Colonic mucosa (tissue), 4 donors: ENCODE measurements at regions not wholly inside any gene's neighbourhood (a gene's known extent, or its start where the extent isn't known, plus 50 kb on each side); places are given as distances from the start of the nearest gene placed in this dataset.

Source experiments
- DNase-seq: peaks from one replicate; pipeline ENCODE4 v3.0.0-alpha.2; 2020
- H3K27ac ChIP-seq: fragments of 200-600 bp; one replicate; pipeline ENCODE4 v1.8.0; 2021
- H3K27me3 ChIP-seq: fragments of 200-600 bp; one replicate; pipeline ENCODE4 v1.8.0; 2021
- H3K36me3 ChIP-seq: fragments of 200-600 bp; one replicate; pipeline ENCODE4 v1.8.0; 2021
- H3K4me1 ChIP-seq: fragments of 200-600 bp; one replicate; pipeline ENCODE4 v1.8.0; 2021; ENCODE audit warnings: mild to moderate bottlenecking
- H3K4me3 ChIP-seq: fragments of 200-600 bp; one replicate; pipeline ENCODE4 v1.8.0; 2021
- H3K9ac ChIP-seq, 2 donors: one replicate each; pipeline ENCODE4 v1.7.0; 2013; ENCODE audit warnings: control low read depth in 2 of 2, low read depth in 2 of 2, low read length in 2 of 2
- H3K9me3 ChIP-seq: fragments of 200-600 bp; one replicate; pipeline ENCODE4 v1.8.0; 2021
- intact Hi-C: fragments of 100-400 bp; cut with DNase I; formaldehyde crosslinking; loops from one replicate; pipeline ENCODE4 v1.14.1; 2022
- TF ChIP-seq, protein P1 (sequence below): fragments of 200-600 bp; IDR thresholded peaks from one replicate; pipeline ENCODE4 v1.8.0; 2022; ENCODE audit warnings: antibody characterized with exemption, mild to moderate bottlenecking
- donor health status: healthy.
- donor health status: DM: no; HTN: no; CAD: no.
- donor health status: DM: no; HTN: no; CAD: no.

- H3K4me3 ChIP-seq, result no peak overlapping the region
- no peak for DNase-seq
- no peak overlapping the region for H3K27ac ChIP-seq
- H3K36me3 ChIP-seq, result no peaks in the 10 kb centered on the region
- TF ChIP-seq, protein P1, sequence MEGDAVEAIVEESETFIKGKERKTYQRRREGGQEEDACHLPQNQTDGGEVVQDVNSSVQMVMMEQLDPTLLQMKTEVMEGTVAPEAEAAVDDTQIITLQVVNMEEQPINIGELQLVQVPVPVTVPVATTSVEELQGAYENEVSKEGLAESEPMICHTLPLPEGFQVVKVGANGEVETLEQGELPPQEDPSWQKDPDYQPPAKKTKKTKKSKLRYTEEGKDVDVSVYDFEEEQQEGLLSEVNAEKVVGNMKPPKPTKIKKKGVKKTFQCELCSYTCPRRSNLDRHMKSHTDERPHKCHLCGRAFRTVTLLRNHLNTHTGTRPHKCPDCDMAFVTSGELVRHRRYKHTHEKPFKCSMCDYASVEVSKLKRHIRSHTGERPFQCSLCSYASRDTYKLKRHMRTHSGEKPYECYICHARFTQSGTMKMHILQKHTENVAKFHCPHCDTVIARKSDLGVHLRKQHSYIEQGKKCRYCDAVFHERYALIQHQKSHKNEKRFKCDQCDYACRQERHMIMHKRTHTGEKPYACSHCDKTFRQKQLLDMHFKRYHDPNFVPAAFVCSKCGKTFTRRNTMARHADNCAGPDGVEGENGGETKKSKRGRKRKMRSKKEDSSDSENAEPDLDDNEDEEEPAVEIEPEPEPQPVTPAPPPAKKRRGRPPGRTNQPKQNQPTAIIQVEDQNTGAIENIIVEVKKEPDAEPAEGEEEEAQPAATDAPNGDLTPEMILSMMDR, result no peak
- no peaks in the 10 kb centered on the region for H3K4me1 ChIP-seq
- intact Hi-C loops, result no loop called here
- H3K9ac ChIP-seq, result no peak overlapping the region
- no peaks in the 10 kb centered on the region for H3K27me3 ChIP-seq
- no peaks in the 10 kb centered on the region for H3K9me3 ChIP-seq
Measured at GRCh38 chr3:6251612-6252400, 609.1 kb upstream of the GRM7 start.

DNA sequence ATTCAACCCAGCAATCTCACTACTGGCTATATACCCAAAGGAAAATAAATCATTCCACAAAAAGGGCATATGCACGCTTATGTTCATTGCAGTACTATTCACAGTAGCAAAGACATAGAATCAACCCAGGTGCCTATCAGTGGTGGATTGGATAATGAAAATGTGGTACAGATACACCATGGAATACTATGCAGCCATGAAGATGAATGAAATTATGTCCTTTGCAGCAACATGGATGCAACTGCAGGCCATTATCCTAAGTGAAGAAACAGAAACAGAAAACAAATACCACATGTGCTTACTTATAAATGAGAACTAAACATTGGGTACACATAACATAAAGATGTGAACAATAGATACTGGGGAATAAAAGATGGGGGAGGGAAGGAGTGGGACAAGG lies 606.4 kb upstream of the GRM7 start:
- H3K27ac ChIP-seq, result no peak overlapping the region
- H3K9me3 ChIP-seq, result no peaks in the 10 kb centered on the region
- intact Hi-C loops, result no loop called here
- no peaks in the 10 kb centered on the region for H3K36me3 ChIP-seq
- no peak overlapping the region for H3K9ac ChIP-seq
- no peaks in the 10 kb centered on the region for H3K27me3 ChIP-seq
- TF ChIP-seq, protein P1, result no peak
- no peaks in the 10 kb centered on the region for H3K4me1 ChIP-seq
- no peak overlapping the region for H3K4me3 ChIP-seq
- DNase-seq, result no peak

- Histone ChIP-seq H3K36me3 (no peaks in the 10 kb centered on the region), H3K4me3 (no peak overlapping the region), H3K9ac (no peak overlapping the region), H3K27ac (no peak overlapping the region), H3K9me3 (no peaks in the 10 kb centered on the region), H3K27me3 (no peaks in the 10 kb centered on the region), H3K4me1 (no peaks in the 10 kb centered on the region)
- DNase-seq, result no peak
- intact Hi-C loops, result no loop called here
- TF ChIP-seq, protein P1, result no peak
Measured at GRCh38 chr3:6255229-6255628, 605.7 kb upstream of the GRM7 start.

GRCh38 chr3:6260551-6261191 lies 600.2 kb upstream of the GRM7 start:
- Histone ChIP-seq H3K4me1 (no peaks in the 10 kb centered on the region), H3K4me3 (no peak overlapping the region), H3K9ac (no peak overlapping the region), H3K9me3 (no peaks in the 10 kb centered on the region), H3K27me3 (no peaks in the 10 kb centered on the region), H3K27ac (no peak overlapping the region), H3K36me3 (no peaks in the 10 kb centered on the region)
- DNase-seq, result no peak
- TF ChIP-seq, protein P1, result no peak
- intact Hi-C loops, result no loop called here

DNA sequence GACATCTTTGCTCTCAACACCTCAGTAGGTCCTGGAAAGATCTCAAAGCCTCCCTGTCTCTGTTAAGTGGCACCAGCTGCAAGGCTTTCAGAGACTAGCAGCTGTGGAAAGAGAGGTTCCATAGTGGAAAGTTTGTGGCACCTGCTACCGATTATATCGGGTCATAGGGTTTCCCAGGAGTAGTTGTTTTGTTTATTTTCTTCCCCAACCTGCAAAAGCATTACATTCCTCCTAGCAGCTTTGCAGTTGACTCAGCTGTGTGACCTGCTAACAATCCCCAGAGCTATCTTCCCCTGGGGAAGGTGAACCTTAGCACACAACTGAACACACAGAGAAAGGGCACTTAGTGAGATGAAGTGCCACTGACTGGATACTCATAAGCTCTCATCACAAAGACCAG lies 598.9 kb upstream of the GRM7 start:
- intact Hi-C loops, result no loop called here
- Histone ChIP-seq H3K27ac (no peak overlapping the region), H3K9me3 (no peaks in the 10 kb centered on the region), H3K4me1 (no peaks in the 10 kb centered on the region), H3K4me3 (no peak overlapping the region), H3K27me3 (no peaks in the 10 kb centered on the region), H3K36me3 (no peaks in the 10 kb centered on the region), H3K9ac (no peak overlapping the region)
- DNase-seq, result no peak
- TF ChIP-seq, protein P1, result no peak
